ENCODE measurements at regions not wholly inside any gene's neighbourhood (a gene's known extent, or its start where the extent isn't known, plus 50 kb on each side); places are given as distances from the start of the nearest gene placed in this dataset.

GRCh38 chr9:87229108-87229507 lies 268.6 kb upstream of the DAPK1 start:
- DNase-seq (ENCODE audit: low read depth, low spot score) = no peak
- POLR2A ChIA-PET = no interaction called here
- H3K27me3 ChIP-seq (ENCODE audit: control insufficient read depth, insufficient read depth, low read length) = no peaks in the 10 kb centered on the region
- H3K4me3 ChIP-seq (ENCODE audit: low read depth, low read length) = no peak overlapping the region
- no peaks in the 10 kb centered on the region; the same call in 1 of the 2 replicates for H3K9me3 ChIP-seq (ENCODE audit: control insufficient read depth, insufficient read depth, low read length)
- CTCF ChIA-PET = no interaction called here
- no peak overlapping the region for H3K27ac ChIP-seq (ENCODE audit: low read depth, low read length)
- TF ChIP-seq CTCF (IDR thresholded peaks at IDR 0.05; ENCODE audit: low read depth, low read length) = no peak

DNA sequence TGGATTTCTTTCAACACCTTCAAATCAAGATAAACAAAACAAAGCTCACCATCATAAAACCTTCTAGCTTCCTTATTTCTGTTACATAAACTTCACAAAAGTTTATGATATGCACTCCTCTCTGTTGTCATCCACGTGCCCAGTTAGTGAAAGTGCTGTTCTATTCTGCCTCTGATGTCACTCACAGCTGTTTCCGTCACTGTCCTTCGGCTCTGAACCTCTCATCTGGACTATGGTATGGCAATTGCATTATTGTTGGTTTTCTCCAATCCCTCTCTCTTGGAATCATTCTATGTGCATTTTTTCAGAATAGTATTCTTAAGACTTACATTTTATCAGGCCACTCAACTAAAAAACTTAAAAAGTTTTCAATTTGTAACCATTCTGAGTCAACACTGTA lies 264.2 kb upstream of the DAPK1 start:
- ChIA-PET POLR2A (no interaction called here), CTCF (no interaction called here)
- no peak for TF ChIP-seq CTCF (IDR thresholded peaks at IDR 0.05; ENCODE audit: low read depth, low read length)
- Histone ChIP-seq H3K27me3 (ENCODE audit: control insufficient read depth, insufficient read depth, low read length) (no peaks in the 10 kb centered on the region), H3K27ac (ENCODE audit: low read depth, low read length) (no peak overlapping the region), H3K9me3 (ENCODE audit: control insufficient read depth, insufficient read depth, low read length) (no peaks in the 10 kb centered on the region; the same call in 1 of the 2 replicates), H3K4me3 (ENCODE audit: low read depth, low read length) (no peak overlapping the region)
- no peak for DNase-seq (ENCODE audit: low read depth, low spot score)

DNA sequence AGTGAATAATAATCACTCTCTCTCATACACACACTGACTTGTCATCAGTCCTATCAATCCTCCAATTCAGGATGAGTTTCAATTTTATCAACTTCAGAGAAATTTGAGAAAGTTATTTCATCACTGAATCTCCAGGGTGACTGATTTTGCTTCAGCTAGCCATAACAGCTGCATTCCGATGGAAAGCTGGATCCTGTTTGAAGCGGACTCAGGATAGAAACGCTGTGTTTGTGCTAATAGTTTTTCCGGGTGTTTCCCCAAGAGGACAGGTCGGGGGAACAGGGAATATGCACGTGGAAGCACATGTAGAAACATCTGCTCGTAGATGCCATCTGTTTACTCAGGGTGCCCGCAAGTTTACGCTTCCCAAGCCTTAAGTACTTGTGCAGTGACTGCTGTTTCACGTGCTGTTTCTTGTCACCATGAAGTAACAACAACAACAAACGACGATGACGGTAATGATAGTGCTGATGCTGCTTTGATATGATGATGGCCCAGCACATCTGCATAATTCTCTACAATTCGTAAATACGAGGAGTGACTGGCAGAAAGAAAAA lies 263.7 kb upstream of the DAPK1 start:
- POLR2A ChIA-PET = no interaction called here
- H3K9me3 ChIP-seq (ENCODE audit: control insufficient read depth, insufficient read depth, low read length) = no peaks in the 10 kb centered on the region; the same call in 1 of the 2 replicates
- no peak overlapping the region for H3K4me3 ChIP-seq (ENCODE audit: low read depth, low read length)
- CTCF ChIA-PET = no interaction called here
- H3K27ac ChIP-seq (ENCODE audit: low read depth, low read length) = no peak overlapping the region
- no peak for DNase-seq (ENCODE audit: low read depth, low spot score)
- TF ChIP-seq CTCF (IDR thresholded peaks at IDR 0.05; ENCODE audit: low read depth, low read length) = no peak
- no peaks in the 10 kb centered on the region for H3K27me3 ChIP-seq (ENCODE audit: control insufficient read depth, insufficient read depth, low read length)

DNA sequence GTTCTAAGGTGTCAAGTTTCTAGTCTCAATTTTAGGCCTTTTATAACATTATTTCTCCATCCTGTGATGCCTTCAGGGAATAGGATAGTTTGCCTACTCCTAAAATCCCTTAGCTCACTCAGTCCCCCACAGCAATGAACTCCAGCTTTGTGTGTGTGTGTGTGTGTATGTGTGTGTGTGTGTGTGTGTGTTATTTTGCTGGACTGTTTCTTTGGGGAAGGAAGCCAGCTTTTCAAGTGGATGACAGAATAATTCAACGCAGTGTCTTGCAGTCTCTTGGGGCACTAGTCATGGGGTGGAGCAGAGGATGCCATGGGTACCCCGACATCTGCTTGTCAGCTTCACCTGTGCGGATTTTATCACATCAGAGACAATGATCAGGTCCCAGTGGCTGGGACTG lies 262.8 kb upstream of the DAPK1 start:
- no peak for DNase-seq (ENCODE audit: low read depth, low spot score)
- H3K4me3 ChIP-seq (ENCODE audit: low read depth, low read length) = no peak overlapping the region
- H3K9me3 ChIP-seq (ENCODE audit: control insufficient read depth, insufficient read depth, low read length) = no peaks in the 10 kb centered on the region; the same call in 1 of the 2 replicates
- ChIA-PET CTCF (no interaction called here), POLR2A (no interaction called here)
- TF ChIP-seq CTCF (IDR thresholded peaks at IDR 0.05; ENCODE audit: low read depth, low read length) = no peak
- H3K27me3 ChIP-seq (ENCODE audit: control insufficient read depth, insufficient read depth, low read length) = no peaks in the 10 kb centered on the region
- no peak overlapping the region for H3K27ac ChIP-seq (ENCODE audit: low read depth, low read length)

- DNase-seq (ENCODE audit: low read depth, low spot score) = no peak
- Histone ChIP-seq H3K4me3 (ENCODE audit: low read depth, low read length) (no peak overlapping the region), H3K27me3 (ENCODE audit: control insufficient read depth, insufficient read depth, low read length) (no peaks in the 10 kb centered on the region), H3K27ac (ENCODE audit: low read depth, low read length) (no peak overlapping the region), H3K9me3 (ENCODE audit: control insufficient read depth, insufficient read depth, low read length) (no peaks in the 10 kb centered on the region; the same call in 1 of the 2 replicates)
- CTCF ChIA-PET = no interaction called here
- TF ChIP-seq CTCF (IDR thresholded peaks at IDR 0.05; ENCODE audit: low read depth, low read length) = no peak
- POLR2A ChIA-PET = no interaction called here
These were observed 261.1 kb upstream of the DAPK1 start for GRCh38 chr9:87236546-87236945.
